ENCODE measurements at regions not wholly inside any gene's neighbourhood (a gene's known extent, or its start where the extent isn't known, plus 50 kb on each side); places are given as distances from the start of the nearest gene placed in this dataset.

DNA sequence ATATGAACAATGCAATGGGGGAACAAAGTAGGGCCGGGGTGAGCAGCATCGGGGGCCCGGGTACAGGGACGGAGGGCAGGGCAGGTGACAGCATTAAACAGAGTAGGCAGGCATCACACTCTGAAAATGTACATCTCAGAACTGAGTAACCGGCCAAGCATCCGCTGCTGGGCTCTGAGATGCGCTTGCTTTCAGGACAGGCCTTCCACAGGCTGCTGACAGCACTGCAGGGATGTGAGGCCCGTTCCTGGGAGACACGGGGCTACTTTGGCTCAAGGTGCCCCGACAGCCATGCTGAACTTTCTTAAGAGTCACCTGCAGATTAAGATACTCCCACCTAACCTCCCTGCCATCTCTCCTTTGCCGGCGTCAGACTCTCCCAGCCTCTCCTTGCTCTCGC lies 64.3 kb upstream of the FGFR2 start:
- no peak for DNase-seq (ENCODE audit: low spot score)

DNA sequence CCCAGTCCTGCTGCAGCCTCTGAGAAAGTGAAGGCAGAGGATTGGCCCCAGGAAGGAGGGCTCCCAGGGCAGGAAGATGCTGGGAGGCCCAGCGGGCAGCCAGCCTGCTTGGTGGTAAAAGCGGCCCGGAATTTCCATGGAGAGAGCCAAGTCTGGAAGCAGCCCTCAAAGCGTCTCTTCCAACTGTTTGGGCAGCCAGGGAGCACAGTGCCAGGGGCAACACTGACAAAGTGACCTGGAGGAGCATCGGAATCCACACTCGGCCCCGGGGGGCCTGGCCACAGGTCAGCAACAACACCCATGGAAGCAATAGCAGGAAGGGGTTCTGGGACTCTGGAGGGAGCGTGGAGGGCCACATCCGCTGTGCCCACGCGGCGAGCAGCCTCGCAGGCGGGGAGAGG lies 63.2 kb upstream of the FGFR2 start:
- DNase-seq (ENCODE audit: low spot score), result no peak

DNA sequence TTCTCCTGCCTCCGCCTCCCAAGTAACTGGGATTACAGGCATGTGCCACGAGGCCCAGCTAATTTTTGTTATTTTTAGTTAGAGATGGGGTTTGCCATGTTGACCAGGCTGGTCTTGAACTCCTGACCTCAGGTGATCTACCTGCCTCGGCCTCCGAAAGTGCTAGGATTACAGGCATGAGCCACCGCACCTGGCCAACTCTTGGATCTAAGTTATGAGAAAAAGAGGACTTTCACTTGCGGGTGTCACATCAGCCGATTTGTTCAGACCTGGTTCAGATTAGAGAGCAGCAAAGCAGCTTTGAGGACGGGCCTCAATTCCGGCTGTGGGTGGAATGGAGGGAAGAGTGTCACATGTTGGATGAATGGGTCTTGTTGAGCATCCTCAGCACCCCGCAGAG lies 61.0 kb upstream of the FGFR2 start:
- no peak for DNase-seq (ENCODE audit: low spot score)

DNA sequence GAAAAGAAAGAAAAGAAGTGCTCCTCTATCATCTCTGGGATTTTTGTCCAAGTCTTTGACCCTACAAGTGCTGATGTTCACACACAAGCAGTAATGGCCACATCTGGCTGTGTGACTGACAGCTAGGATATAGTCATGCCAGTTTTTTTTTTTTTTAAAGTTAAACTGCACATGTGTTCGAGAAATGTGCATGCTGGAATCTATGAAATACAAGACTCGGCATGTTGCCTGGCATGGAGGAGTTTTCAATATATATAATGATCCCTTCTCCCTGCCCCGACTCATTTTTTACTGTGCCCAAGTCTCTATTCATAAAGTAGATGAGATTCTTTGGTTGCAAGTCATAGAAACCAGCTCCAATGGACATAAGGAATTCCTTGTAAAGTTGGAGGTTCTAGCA lies 60.4 kb upstream of the FGFR2 start:
- no peak for DNase-seq (ENCODE audit: low spot score)

DNA sequence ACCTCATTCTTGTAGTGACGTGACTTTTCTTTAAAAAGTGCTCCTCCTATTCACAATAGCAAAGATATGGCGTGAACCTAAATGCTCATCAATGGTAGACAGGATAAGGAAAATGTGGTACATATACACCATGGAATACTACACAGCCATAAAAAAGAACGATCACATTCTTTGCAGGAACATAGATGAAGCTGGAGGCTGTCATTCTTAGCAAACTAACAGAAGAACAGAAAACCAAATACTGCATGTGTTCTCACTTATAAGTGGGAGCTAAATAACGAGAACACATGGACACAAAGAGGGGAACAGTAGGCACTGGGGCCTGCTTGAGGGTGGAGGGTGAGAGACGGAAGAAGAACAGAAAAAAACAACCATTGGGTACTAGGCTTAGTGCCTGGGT lies 59.9 kb upstream of the FGFR2 start:
- DNase-seq (ENCODE audit: low spot score), result no peak

DNA sequence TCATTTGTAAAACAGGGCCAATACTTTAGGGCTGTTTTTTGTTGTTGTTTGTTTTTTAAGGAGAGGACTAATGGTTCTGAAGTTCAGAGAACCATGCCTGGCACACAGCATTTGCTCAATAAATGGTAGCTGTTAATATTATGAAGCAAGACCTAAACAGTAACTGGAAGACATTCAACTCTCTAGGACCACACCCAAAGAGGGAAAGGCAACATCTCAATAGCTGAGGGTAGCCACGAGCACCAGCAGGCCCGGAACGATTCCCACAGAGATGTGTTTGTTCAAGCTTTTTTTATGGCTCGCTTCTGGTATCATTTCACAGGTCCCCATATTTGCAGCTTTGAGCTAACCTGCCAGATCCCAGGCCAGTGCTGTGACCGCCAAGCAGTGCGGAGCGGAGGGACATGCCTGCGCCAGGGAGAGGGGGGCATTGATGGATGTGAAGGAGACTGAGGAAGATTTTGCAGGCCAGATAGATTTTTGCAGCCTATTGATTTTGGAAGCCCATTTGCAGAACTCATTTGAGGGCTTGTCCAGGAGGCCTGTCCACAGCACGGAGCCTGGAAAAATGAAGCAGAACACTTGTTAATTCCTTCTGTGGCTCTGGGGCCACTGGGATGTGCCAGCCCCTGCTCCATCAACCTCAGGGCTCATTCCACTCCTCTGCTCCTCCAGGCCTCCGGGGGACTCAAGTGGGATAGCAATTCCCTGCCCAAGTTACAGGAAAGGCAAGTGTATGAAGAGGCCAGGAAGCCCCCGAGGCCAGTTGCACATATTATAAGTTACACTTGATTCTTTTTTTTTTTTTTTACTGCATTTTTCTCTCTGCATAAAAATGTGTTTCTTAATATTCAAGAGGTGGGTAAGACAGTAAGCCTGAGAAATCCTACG lies 57.3 kb upstream of the FGFR2 start:
- DNase-seq (ENCODE audit: low spot score), result no peak

DNA sequence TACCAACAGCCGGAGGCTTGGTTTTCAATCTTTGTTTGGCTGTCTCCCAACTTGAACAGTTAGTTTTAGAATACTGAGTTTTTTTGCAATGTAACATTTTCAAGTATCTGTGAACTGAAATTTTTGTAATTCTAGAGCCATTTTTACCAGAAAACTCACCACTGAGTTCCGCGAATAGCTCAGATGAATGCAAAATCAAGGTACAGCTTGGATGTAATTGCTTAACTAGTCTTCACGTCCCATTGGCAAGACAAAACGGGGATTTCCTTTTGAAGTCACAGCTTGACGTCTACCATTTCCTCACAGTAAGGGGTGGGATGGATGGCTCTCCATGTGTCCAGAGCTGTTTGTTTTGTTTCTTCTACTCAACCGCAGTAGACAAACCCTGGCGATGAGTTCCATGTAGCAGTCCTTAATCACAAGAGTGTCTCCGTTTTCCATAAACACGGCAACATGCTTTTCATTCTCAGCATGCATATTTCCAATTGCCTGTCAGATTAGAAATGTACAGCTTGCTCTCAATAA lies 55.8 kb upstream of the FGFR2 start:
- no peak for DNase-seq (ENCODE audit: low spot score)

DNA sequence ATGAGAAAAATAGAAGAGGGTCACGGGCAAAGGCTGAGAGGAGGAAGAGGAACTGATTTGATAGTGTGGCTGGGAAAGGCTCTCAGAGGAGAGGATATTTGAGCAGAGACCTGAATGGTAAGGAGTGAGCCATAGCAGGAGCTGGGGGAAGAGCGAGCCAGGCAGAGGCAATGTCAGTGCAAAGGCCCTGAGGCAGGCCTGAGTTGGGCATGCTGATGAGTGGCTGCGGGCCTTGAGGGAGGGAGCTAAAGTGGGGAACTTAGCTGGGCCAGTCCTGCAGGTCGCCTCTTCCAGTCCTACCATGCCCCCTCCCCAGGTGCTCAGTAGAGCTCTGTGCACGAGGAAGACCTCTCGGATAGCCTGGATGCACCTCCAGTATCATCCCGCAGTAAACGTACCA lies 55.4 kb upstream of the FGFR2 start:
- no peak for DNase-seq (ENCODE audit: low spot score)

DNA sequence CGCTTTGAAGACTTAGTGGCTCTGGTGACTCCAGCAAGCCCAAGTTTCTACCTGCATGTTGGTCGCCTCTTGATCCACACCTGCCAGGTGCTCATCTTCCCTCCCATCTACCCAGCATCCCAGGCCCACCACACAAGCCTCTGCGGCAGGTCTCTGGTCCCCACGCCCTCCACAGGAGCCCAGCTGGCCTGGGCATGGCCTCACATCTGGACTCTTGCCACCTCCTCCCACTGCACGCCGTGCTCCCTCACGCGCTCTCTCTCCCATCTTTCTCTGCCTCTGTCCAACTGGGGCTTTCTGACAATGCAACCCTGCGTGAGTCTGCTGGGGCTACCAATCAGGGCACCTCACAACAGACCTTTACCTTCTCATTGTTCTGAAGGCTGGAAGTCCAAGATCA lies 50.2 kb upstream of the FGFR2 start:
- DNase-seq (ENCODE audit: low spot score), result no peak

DNA sequence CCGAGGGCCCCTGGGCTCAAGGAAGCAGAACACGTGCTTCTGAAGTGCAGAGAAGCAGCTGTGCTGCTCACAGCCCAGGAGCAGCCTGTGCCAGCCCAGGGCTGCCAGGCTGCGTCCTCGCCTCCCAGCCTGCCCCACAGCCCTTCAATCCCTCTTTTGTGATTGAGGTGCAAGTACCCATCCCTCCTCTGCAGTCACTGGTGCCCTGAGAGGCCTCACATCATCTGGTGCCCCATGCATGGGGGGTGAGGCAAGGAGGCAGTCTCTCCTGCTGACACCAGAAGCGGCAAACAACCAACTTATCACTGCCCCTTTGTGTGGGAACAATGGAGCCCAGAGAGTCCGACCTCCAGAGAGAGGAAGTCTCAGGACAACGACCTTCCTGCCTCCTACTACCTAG lies 49.8 kb upstream of the FGFR2 start:
- no peak for DNase-seq (ENCODE audit: low spot score)

Data from activated CD4-positive, alpha-beta T cell treated with anti-CD3 and anti-CD28 coated beads, Interleukin-2, Interleukin-4, amounts not matched to agents 100 ng/mL and 50 ng/mL, durations not matched to agents 16 hours and 8 hours (primary cell).